ENCODE measurements at regions not wholly inside any gene's neighbourhood (a gene's known extent, or its start where the extent isn't known, plus 50 kb on each side); places are given as distances from the start of the nearest gene placed in this dataset.

DNA sequence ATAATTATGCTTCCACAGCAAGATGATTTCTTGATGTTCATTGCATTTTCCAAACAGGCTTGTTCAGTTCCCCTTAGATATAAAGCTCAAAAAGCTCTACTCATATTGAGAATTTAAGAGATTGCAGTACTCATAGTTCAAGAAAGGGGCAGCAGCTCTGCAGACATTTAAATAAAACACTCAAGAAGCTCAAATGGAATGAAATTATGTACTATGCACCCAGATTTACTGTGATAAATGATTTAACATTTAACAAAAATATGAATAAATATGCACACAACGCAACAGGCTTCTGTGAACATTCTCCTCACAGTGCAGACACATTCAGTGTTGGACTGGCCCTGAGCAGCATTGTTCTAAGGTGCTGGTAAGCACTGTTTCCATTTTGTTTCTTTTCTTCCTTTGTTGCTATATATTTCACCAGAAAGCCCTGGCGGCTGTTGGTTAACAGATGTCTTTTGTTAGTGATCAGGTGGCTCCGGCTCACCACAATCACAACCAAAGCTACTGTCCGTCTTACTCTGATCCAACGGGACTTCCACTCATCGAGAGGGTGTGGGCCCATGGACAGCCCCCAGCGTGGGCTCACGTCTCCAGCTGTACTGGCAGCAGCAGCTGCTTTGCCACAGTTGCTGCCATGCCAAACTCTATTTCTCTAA lies 1440.3 kb downstream of the NCAM2 start:
- no peaks in the 10 kb centered on the region for H3K4me1 ChIP-seq (ENCODE audit: low read depth)
- TF ChIP-seq, protein P1, sequence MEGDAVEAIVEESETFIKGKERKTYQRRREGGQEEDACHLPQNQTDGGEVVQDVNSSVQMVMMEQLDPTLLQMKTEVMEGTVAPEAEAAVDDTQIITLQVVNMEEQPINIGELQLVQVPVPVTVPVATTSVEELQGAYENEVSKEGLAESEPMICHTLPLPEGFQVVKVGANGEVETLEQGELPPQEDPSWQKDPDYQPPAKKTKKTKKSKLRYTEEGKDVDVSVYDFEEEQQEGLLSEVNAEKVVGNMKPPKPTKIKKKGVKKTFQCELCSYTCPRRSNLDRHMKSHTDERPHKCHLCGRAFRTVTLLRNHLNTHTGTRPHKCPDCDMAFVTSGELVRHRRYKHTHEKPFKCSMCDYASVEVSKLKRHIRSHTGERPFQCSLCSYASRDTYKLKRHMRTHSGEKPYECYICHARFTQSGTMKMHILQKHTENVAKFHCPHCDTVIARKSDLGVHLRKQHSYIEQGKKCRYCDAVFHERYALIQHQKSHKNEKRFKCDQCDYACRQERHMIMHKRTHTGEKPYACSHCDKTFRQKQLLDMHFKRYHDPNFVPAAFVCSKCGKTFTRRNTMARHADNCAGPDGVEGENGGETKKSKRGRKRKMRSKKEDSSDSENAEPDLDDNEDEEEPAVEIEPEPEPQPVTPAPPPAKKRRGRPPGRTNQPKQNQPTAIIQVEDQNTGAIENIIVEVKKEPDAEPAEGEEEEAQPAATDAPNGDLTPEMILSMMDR (IDR thresholded peaks at IDR 0.05) = no peak
- no peaks in the 10 kb centered on the region for H3K36me3 ChIP-seq (ENCODE audit: low read depth)
- ATAC-seq (no peak), DNase-seq (no peak)
- no peaks in the 10 kb centered on the region for H3K9me3 ChIP-seq
- intact Hi-C loops (cut with DNase I, micrococcal nuclease) = no loop called here
- H3K4me3 ChIP-seq = no peak overlapping the region

DNA sequence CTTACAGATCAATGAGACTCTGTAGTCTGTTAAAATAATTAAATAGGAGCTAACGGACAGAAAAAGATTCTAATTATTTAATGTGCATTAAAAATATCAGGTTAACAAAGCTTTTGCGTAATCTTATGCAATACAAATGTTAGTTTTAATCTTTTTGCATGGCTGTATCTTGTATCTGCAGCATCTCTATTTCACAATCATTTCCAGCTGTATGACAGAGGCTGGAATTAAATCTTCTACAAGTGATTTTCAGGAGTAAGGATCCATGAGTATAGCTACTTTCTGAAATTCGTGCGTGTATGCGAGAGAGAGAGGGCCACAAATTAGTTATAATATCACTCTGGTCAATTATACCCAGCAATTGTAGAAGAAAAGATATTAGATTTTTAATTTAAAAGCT lies 1446.8 kb downstream of the NCAM2 start:
- DNase-seq (no peak), ATAC-seq (no peak)
- Histone ChIP-seq H3K4me1 (ENCODE audit: low read depth) (no peaks in the 10 kb centered on the region), H3K9me3 (no peaks in the 10 kb centered on the region), H3K36me3 (ENCODE audit: low read depth) (no peaks in the 10 kb centered on the region), H3K4me3 (no peak overlapping the region)
- intact Hi-C loops (cut with DNase I, micrococcal nuclease) = no loop called here
- TF ChIP-seq, protein P1 (IDR thresholded peaks at IDR 0.05) = no peak

DNA sequence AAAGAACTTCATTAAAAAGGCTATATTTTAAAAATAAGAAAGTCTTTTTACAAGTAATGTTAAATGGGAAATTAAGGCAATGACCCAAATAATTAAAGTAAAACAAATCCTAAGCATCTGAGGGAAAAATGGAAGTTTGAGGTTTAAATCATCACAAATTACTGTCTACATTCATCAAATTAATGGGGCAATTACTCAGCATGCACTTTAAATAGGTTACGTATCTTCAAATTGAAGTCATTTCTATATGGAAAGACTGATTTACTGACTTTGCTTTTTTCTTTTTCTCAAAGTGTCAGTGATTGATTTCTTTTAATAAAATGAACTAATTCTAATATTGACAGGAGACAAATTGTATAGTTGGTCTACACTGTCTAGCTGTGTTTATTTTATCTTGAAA lies 1452.3 kb downstream of the NCAM2 start:
- intact Hi-C loops (cut with DNase I, micrococcal nuclease) = no loop called here
- Histone ChIP-seq H3K36me3 (ENCODE audit: low read depth) (no peaks in the 10 kb centered on the region), H3K4me3 (no peak overlapping the region), H3K4me1 (ENCODE audit: low read depth) (no peaks in the 10 kb centered on the region), H3K9me3 (no peaks in the 10 kb centered on the region)
- ATAC-seq (no peak), DNase-seq (no peak)
- TF ChIP-seq, protein P1 (IDR thresholded peaks at IDR 0.05) = no peak

DNA sequence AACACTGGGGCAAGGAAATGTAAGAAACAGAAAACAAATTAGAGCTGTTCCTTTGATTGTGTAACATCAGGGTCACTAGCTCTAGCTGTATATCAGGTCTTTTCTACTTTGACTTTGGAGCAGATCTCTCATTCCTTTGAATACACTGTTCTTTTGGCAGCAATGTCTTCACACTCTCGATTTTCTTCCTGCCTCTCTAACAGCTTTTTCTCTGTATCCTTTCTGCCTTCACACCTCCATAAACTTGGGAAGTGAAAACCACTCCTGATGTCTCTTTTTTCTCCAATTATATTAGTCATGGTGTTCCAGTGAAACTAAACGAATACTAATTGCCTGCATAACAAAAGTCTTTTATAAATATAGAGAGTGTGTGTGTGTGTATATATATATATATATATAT lies 1458.0 kb downstream of the NCAM2 start:
- Histone ChIP-seq H3K36me3 (ENCODE audit: low read depth) (no peaks in the 10 kb centered on the region), H3K4me1 (ENCODE audit: low read depth) (no peaks in the 10 kb centered on the region), H3K4me3 (no peak overlapping the region), H3K9me3 (no peaks in the 10 kb centered on the region)
- intact Hi-C loops (cut with DNase I, micrococcal nuclease) = no loop called here
- ATAC-seq (no peak), DNase-seq (no peak)
- TF ChIP-seq, protein P1 (IDR thresholded peaks at IDR 0.05) = no peak

DNA sequence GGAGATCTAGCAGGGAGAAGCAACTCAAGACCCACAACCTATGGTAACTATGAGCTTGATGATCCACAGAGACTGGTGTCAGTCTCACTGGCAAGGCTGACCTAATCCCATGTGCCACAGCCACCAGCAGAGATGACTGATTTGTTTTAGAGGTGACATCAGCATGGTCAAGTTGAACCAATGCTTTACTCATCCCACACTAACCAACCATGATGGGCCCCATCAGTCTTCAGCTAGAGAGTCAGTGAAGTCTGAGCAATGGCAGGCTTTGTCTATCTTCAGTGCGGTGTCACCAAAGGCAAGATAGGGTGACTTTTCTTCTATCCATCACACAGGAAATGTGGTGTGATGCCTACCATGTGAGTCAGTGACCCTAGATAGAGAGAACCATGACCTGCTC lies 1470.7 kb downstream of the NCAM2 start:
- TF ChIP-seq, protein P1 (IDR thresholded peaks at IDR 0.05) = no peak
- Histone ChIP-seq H3K36me3 (ENCODE audit: low read depth) (no peaks in the 10 kb centered on the region), H3K4me1 (ENCODE audit: low read depth) (no peaks in the 10 kb centered on the region), H3K9me3 (peaks cover 13% of the 10 kb centered on the region), H3K4me3 (no peak overlapping the region)
- ATAC-seq (no peak), DNase-seq (no peak)
- intact Hi-C loops (cut with DNase I, micrococcal nuclease) = no loop called here

DNA sequence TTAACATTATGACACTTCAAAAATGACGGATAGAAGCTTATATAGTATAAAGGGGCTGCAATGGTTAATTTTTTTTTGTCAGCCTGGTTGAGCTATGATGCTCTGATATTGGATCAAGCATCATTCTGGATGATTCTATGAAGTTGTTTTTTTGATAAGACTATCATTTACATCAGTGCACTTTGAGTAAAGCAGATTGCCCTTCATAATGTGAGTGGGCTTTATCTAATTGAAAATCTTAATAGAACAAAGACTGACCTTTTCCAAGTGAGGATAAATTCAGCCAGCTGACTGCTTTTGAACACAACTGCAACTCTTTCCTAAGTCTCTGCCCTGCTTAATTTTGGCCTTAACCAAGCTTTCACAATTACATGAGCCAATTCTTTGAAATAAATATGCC lies 1476.2 kb downstream of the NCAM2 start:
- Histone ChIP-seq H3K9me3 (peaks cover 9% of the 10 kb centered on the region), H3K4me3 (no peak overlapping the region), H3K36me3 (ENCODE audit: low read depth) (no peaks in the 10 kb centered on the region), H3K4me1 (ENCODE audit: low read depth) (no peaks in the 10 kb centered on the region)
- intact Hi-C loops (cut with DNase I, micrococcal nuclease) = no loop called here
- TF ChIP-seq, protein P1 (IDR thresholded peaks at IDR 0.05) = no peak
- ATAC-seq (no peak), DNase-seq (no peak)

Measured in mucosa of descending colon (tissue), 3 donors.